GM19328 (cell line): ENCODE measurements at regions not wholly inside any gene's neighbourhood (a gene's known extent, or its start where the extent isn't known, plus 50 kb on each side); places are given as distances from the start of the nearest gene placed in this dataset.

Source experiments
- ATAC-seq: cut with Tn5 transposase; IDR thresholded peaks from one replicate; pipeline ENCODE4 v1.9.1; 2021; ENCODE audit warnings: mild to moderate bottlenecking, moderate library complexity; ENCODE audit not compliant: unreplicated experiment

DNA sequence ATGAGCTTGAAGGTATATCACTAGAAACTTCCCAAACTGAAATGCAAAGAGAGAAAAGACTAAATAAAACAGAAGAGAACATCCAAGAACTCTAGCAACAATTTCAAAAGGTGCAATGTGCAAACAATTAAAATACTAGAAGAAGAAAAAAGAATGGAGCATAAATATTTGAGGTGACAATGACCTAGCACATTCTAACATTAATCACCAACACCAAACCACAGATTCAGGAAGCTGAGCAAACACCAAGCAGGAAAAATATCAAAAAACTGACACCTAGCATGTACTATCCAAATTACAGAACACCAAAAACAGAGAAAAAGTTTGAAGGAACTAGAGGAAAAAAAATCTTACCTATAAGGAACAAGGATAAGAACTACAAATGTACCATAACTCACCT, 460.8 kb downstream of the IRS1 start:
- no peak for ATAC-seq

DNA sequence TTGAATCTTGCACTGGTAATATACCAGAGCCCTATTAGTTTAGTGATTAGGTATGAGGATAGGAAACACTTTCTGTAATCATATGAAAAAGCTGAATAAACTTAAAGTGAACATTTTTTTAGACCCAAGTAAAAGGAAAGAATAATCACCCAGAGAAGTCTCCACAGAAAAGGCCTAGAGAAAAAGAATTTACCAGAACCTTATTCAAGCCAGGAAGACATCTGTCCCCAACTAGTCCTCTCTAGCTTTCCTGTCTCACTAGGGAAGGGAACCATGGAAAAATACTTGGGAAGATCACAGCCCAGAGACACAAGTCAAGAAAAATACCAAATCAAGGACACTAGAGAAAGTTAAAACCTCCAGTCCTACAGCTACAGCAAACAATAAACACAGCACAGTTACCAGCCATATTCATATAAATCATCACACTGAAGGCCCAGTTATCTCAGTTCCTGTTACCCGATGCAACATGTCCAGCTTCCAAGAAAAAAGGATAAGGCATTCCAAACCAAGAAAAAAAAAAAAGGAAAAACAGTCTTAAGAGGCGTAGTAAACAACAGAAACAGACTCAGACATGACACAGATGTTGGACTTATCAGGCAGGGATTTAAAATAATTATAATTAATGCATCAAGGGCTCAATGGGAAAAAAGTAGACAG, 461.5 kb downstream of the IRS1 start:
- ATAC-seq: no peak

DNA sequence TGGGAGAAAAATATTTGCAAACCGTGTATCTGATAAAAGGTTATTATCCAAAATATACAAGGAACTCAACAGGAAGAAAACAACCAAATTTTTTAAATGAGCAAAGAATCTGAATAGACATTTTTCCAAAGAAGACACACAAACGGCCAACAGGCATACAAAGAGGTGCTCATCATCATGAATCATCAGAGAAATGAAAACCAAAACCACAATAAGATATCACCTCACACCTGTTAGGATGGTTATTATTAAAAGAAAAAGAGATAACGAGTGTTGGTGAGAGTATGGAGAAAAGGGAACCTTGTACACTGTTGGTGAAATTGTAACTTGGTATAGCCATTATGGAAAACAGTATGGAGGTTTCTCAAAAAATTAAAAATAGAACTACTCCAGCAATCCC, 463.3 kb downstream of the IRS1 start:
- ATAC-seq: no peak

- no peak for ATAC-seq
Observed at GRCh38 chr2:226334981-226335720, 464.5 kb downstream of the IRS1 start.

GRCh38 chr2:226333388-226333787, 466.2 kb downstream of the IRS1 start:
- no peak for ATAC-seq

- no peak for ATAC-seq
Observed at GRCh38 chr2:226330206-226330605, 469.4 kb downstream of the IRS1 start.

DNA sequence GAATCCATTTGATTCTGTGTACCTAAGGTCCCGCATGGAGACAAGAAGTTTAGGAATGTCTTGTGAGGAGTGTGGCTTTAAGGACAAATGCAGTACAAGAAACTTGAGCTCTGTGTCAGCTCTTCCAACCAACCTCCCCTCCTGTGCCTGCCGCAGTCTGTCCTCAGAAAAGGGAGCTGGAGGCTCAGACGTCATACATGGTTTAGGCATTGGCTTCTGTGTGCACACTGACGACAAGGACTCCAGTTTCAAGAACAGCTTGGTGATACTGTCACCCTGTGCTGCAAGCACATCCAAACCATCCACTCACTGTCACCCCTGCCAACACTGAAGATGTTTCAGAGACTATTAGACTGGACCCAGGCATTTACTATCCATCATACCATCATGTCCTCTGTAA, 470.4 kb downstream of the IRS1 start:
- no peak for ATAC-seq

DNA sequence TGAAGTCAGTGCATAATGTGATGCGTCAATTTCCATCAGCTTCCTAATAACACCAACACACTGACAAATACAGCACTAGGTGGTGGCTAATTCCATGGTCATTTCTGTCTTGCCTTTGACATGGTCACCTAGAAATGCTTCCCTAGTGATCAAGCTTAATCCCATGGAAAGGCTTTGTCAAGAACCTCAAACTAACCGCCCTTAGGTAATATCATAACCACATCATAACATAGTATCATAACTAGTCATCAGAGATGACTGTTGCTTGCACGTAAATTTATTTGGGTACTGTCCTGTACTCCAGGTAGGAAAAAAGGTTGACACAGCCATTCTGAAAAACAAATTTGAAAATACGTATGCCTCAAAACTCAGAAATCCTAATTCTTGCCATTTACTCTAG, 471.8 kb downstream of the IRS1 start:
- no peak for ATAC-seq

DNA sequence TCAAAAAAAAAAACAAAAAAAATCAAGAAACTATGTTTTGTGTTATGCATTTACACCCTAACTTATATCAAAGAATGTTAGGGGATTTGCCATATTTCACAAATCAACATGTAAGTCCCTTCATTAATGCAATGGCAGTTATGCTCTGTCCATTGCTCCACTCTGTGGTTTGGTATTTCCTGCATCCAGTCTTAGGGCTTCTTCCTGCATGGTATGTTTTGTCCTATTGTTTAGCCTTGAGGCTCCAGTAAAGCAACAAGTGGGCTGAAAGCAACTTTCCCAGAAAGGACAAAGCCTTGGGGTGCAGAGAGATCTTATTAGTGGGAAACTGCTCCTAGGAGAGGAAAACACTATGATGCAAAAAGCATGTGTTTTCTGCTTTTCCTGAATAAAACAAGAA, 474.1 kb downstream of the IRS1 start:
- no peak for ATAC-seq

GRCh38 chr2:226320076-226320948, 479.3 kb downstream of the IRS1 start:
- ATAC-seq: no peak

DNA sequence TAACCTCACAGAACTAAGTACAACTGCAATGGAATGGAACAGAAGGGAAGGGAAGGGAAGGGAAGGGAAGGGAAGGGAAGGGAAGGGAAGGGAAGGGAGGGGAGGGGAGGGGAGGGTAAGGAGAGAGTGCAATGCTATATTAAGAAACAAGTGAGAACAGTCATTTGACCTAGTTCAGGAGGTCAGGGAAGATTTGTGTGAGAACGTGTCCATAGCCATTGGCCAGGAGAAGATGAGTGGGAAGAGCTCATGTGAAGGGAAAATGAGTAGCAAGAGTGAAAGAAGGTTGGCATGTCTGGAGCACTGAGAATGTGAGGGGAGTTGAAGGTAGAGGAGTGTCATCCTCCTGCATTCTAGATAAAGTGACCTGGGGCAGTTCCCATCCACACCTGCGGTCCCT, 481.6 kb downstream of the IRS1 start:
- no peak for ATAC-seq

DNA sequence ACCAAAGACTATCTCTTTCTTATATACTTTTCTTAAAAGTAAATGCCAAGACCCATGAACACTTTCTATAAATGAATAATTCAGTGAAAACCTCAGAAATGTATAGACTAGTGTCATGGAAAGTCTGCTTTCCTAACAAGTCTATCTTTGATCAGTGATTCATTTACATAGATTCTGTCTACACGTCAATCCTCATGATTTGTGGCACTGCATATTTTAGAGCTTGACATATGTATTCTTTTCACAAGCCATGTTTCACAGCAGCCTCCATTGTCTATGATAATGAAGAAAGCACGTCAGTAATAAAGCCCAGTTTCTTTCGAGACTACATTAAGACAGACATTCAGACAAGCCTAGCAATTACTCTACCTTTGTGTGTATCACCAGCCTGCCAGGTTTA, 486.6 kb downstream of the IRS1 start:
- no peak for ATAC-seq

GRCh38 chr2:226312155-226312554, 487.5 kb downstream of the IRS1 start:
- no peak for ATAC-seq

DNA sequence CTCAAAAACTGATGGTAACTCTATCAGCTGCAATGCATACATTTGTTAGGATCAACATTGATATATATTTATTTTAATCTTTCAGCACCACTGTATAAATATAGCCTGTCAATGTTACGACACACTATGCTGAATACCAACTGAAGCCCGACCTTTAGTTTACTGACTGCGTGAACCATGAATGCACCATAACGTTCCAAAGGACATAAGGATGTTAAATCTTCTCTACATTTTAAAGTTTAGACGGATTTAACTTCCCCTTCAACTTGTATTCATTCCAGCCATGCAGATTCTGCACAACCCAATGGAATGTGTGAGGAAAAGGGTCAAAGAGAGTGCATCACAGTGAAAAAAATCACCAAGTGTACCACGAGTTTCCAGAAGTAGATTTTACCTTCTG, 489.5 kb downstream of the IRS1 start:
- ATAC-seq: no peak

DNA sequence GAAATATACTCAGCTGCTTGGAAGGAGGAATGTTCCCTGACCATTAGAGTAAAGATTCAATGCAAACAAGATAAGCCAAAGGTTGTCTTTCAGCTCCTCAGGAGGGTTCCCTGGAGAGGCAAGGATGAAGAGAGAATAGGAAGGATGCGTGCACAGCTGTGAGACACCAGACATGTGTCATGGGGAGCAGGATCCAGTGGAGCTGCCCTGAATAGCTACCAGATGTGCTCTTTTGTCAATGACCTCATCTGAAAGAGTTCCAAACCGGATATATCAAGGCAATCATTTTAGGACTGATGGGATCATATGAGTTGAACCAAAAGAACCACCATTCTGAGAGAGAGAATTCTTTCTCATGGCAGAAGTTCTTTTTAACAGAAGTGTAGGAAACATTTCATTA, 490.6 kb downstream of the IRS1 start:
- no peak for ATAC-seq

- ATAC-seq: no peak
Observed at GRCh38 chr2:226308323-226308680, 491.3 kb downstream of the IRS1 start.

DNA sequence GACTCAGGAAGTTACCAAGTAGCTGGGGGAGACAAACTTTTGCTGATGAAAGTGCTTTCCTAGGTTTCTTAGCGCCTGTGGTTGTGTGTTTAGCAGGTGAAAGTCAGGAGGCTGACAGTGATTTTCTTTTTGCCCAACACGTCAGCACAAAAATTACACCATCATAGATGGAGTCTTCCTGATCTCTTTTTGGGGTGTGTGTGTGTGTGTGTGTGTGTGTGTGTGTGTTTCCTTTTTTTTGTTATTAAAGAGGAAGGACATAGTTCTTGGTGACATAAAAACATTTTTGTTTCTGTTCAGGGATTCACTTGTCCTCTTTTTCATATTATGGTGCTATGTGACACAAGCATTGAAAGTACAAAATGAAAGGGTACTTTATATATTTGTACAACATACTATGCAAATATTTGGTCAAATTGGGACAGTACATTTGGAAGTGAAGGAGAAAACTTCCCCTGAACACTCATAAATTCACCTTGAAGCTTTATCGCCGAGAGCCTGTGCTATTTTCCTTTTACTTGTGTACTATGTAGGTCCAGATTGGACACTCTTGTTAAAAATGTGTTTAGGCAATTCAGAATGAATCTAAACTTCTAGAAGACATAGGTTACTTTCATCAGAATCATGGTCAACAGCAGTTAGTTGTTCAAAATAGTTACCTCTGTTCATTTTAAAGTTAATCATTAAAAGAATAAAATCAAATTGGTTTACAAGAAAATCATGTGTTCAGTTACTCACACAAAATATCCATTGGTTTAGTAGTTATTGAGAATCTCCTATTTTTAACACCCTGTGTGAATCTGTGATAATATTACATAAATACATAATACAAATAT, 491.9 kb downstream of the IRS1 start:
- ATAC-seq: no peak

DNA sequence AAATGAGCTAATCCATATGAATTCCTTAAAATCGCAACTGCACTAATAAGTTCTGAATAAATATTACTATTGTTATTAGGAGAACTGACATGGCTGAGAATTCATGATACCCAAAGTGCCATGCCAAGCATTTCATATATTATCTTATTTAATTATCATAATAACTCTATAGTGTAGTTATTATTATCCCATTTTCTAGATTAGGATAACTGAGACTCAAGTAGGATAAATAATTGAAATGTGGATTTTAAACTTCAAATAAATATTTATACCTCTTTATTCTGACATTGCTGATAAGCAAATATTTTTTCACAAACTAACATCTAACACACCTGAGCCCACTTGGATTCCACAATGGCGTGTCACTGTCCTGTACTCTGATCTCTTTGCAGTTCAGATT, 492.7 kb downstream of the IRS1 start:
- ATAC-seq: no peak

DNA sequence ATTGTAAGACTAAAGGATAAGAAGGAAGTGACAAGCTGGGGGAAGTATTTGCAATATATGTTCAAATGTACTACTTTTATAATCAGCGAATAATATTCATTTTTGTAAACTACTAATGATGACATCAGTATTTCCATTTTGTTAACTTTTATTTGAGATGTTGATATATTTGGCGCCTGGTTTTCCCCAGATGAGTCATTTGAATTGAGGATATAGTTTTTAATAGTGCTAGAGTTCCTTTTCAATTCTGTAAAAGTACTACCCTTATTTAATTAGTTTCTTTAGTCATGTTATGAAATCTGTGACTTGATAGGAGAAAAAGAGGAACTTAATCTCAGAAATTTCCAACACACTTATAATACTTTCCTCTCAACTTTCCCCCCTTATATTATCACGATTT, 495.3 kb downstream of the IRS1 start:
- ATAC-seq: no peak

GRCh38 chr2:226303707-226304106, 495.9 kb downstream of the IRS1 start:
- no peak for ATAC-seq
